Stomach (tissue), 4 donors: ENCODE measurements at regions not wholly inside any gene's neighbourhood (a gene's known extent, or its start where the extent isn't known, plus 50 kb on each side); places are given as distances from the start of the nearest gene placed in this dataset.

Experiments used
- POLR2A ChIP-seq, 4 donors: fragments of 450-650 bp; IDR thresholded peaks; one replicate each; pipeline ENCODE4 v1.6.1; 2016; ENCODE audit warnings: antibody characterized with exemption in 4 of 4, control low read depth in 2 of 4, mild to moderate bottlenecking in 1 of 4, moderate library complexity in 1 of 4
- POLR2AphosphoS5 ChIP-seq, 3 donors: sonication (generic); formaldehyde crosslinking; IDR thresholded peaks; one replicate each; pipeline ENCODE4 v1.6.1; 2016; ENCODE audit warnings: antibody characterized with exemption in 3 of 3
- TF ChIP-seq, protein P1 (sequence below), 7 experiments: fragments of 450-650 bp in 4 of 7; fragments of 200-600 bp in 3 of 7; sonication (generic) in 3 of 7; IDR thresholded peaks; one replicate each; pipeline ENCODE4 v1.5.1; 2016 to 2019; ENCODE audit warnings: antibody characterized with exemption in 7 of 7, control low read depth in 2 of 7, mild to moderate bottlenecking in 1 of 7

GRCh38 chr12:102611995-102612394 is 131.6 kb upstream of the IGF1 start:
- TF ChIP-seq, protein P1, sequence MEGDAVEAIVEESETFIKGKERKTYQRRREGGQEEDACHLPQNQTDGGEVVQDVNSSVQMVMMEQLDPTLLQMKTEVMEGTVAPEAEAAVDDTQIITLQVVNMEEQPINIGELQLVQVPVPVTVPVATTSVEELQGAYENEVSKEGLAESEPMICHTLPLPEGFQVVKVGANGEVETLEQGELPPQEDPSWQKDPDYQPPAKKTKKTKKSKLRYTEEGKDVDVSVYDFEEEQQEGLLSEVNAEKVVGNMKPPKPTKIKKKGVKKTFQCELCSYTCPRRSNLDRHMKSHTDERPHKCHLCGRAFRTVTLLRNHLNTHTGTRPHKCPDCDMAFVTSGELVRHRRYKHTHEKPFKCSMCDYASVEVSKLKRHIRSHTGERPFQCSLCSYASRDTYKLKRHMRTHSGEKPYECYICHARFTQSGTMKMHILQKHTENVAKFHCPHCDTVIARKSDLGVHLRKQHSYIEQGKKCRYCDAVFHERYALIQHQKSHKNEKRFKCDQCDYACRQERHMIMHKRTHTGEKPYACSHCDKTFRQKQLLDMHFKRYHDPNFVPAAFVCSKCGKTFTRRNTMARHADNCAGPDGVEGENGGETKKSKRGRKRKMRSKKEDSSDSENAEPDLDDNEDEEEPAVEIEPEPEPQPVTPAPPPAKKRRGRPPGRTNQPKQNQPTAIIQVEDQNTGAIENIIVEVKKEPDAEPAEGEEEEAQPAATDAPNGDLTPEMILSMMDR (IDR thresholded peaks at IDR 0.05), result no peak
- no peak for TF ChIP-seq POLR2AphosphoS5 (IDR thresholded peaks at IDR 0.05)
- TF ChIP-seq POLR2A (IDR thresholded peaks at IDR 0.05), result no peak
